Stimulated activated CD8-positive, alpha-beta memory T cell treated with anti-CD3 and anti-CD28 coated beads, Interleukin-15, amount 100 ng/mL, for 48 hours (primary cell): ENCODE measurements at regions not wholly inside any gene's neighbourhood (a gene's known extent, or its start where the extent isn't known, plus 50 kb on each side); places are given as distances from the start of the nearest gene placed in this dataset.

Experiments
- DNase-seq, 2 donors: peaks; one replicate each; pipeline ENCODE4 v3.0.0-alpha.2; 2020; ENCODE audit warnings: low read depth in 2 of 2

DNA sequence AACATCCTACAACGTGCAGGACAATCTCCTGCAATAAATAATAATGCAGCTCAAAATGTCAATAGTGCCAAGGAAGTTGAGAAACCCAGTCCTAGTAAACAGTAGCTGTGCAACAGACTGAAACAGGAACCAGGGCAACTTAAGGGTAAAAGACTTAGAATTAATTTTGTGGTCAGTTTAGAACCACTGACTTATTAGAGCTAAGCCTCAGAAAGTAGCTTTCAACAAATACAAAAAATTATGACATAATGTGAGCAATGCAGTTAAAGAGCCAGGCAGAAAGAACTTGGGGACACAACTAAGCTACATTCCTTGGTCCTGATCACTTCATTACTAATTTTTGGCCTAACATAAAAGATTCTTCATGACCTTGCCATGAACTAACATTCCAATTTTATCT lies 195.4 kb downstream of the MACC1 start:
- no peak for DNase-seq

DNA sequence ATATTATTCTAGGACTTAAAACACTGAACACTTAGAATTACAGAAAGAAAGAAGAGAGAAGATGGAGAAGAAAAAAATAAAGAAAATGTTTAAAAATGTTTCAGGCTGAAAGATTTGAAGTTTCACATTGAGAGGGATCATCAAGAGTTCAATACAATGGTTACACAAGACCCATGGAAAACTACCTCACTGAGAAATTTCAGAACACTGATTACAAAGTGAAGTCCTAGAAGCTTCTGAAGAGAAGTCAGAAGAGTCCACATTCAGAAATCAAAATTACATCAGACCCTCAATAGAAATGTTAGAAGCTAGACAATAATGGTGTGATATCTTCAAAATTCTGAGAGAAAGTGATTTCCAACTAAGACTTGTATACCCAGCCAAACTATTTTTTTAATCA lies 196.1 kb downstream of the MACC1 start:
- DNase-seq, result no peak

DNA sequence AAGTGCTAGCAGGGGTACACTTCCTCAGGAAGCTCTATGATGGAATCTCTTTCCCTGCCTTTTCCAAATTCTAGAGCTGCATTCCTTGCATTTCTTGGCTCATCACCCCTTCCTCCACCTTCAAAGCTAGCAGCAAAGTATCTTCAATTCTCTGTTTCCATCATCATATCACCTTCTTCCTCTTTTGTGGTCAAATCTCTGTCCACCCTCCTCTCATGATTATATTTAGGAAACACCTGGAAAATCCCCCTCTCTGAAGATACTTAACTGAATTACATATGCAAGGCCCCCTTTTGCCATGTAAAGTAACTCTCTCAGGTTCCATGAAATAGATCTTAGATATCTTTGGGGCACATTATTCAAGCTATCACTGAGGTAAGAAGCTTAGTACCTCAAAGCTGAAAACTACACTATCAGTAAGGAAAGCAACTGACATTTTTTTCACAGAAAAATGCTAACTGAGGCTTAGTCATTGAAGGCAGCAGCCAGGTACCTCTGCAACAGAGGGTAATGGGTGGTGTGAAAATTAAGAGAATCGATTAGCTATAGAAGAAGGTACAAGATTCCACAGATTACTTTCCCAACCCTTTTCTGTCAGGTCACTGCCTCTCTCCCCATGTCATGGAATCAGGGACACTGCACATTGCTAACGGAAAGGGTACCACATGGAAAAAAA lies 197.3 kb downstream of the MACC1 start:
- DNase-seq, result no peak

DNA sequence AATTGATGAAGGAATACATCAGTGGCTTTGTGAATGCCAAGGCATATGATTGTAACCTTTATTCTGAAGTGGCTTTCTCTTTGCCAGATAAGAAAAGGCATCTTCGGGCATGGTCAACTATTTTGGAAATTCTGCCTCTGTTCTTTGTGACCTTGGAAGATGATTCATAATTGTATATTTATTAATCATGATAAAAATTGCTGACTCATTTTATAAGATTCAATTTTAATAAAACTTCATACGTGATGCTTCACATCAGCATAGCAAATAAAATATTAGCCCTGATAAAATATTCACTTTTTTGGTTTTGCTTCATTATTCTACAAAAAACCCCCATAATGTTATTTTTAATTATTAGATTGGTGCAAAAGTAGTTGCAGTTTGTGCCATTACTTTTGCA lies 200.5 kb downstream of the MACC1 start:
- no peak for DNase-seq

DNA sequence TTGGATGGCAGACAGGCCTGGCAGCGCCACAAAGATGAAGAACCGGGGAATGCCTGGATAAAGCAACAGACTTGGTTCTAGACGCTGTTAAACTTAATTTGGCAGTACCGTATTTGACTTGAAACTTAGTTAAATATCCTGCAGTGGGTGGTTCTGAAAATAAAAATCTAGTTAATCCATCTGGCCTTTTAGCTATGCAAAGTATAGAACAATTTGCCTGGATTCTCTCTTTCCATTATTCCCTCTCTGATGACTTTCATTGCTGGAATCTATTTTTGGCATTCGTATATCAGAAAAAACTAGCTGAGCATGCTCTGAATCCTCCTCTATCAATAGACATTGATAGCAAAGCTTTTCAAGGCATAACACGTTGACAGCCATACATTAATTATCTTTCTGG lies 203.6 kb downstream of the MACC1 start:
- no peak for DNase-seq

DNA sequence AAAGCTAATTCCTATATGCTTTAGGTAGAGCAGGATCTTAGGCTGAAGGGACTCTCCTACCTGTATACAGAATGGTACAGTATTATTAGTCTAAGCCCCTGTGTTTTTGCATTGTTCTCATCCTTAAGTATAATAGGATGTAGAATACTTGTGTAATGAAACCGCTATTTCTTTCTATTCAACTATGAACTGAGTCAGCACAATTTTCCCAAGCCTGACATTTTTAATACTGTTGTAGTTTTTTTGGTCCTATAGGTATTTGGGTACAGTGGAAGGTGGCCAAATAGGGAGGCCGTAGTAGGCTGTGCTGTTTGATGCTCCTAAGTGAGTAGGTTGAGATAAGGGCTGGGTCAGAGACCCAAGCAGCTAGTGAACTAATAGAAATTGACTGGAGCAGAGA lies 205.1 kb downstream of the MACC1 start:
- DNase-seq, result no peak

DNA sequence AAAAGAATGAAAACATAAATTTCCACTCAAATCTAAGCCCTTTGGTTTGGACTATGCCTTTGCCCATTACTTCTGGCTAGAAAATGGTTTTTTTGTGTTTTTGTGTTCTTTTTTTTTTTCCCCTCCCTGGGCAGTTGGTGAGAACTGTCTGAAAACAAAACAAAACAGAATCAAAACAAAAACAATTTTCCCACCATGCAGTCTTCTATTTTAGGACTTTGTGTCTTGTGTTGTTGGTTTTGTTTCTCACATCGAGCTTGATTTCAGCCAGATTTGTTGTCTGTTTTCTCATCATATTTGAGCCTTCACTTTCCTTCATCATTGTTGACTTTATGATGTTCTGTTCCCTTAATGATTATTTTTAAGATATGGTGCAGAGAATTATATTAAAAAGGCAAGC lies 206.3 kb downstream of the MACC1 start:
- no peak for DNase-seq

DNA sequence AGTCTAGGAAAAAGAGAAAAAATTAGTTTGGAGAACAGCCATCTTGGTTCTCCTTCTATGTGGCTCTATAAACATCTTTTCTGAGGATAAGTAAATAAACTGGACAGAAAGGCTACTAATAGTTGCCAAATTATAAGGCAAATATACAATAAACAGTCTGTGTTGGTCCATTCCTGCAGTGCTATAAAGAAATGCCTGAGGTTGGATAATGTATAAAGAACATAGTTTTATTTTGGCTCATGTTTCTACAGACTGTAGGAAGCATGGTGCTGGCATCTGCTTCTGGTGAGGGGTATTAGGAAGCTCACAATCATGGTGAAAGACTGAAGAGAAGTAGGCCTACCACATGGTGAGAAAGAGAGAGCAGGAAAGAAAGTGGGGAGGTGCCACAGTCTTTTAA lies 209.7 kb downstream of the MACC1 start:
- no peak for DNase-seq

DNA sequence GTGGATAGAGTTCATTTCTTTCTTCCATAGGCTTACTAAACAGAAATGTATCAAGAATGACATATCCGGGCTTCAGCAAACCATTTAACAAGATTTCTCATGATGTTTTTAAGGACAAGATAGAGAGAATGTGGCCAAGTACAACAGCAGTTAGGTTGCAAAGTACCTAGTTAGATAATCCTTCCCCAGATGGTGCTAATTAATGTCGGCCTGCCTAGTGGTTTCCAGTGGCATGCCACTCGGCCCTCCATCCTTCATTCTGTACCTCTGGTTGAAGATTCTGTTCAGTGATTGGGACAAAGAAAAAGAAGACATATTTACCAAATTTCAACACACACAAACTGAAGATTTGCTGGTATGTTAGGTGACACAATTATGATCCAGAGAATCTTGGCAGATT lies 212.1 kb downstream of the MACC1 start:
- DNase-seq, result no peak

DNA sequence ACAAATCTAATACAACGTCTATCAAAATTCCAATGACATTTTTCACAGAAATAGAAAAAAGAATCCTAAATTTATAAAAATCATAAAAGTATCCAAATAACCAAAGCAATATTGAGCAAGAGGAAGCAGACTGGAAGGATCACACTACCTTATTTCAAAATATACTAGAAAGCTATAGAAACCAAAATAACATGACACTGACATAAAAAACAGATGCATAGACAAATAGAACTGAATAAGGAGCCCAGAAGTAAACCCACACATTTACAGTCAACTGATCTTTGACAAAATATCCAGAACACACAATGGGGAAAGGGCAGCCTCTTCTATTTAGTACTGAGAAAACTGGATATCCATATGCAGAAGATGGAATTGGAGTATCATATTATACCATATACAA lies 217.5 kb downstream of the MACC1 start:
- no peak for DNase-seq

DNA sequence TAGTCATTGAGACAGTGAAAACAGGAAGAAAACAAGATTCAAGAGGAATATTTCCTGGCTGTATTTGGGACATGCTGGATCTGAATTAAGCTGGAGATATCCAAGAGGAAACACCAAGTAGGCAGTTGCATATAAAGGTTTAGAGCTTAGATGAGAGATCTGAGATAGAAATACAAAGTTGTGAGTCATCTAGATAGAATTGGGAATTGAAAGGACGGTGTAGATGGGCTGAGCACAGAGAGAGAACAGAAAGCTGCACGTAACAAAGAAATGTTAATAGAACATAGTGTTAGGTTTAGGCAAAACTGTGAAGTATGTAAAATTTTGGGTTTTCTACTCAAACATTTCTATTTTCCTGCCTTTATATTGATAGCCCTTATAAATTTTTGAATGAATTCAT lies 218.5 kb upstream of the TMEM196 start:
- DNase-seq, result no peak

DNA sequence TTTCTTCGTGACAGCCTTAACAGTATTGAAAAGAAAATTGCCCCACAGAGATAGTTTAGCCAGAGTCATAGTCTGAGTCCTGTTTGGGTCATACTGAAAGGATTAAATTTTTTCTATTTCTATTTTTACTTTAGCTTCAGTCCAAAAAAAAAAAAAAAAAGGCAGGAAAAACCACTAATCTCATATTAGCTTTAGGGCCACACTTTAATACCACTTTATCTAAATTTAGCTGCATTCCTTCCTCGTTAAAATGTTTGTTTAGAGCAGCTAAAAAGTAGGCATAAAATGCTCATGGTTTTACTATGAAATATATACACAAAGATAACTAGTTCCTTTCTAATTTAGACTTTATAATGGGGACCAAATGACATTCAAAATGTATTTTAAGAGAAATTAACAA lies 216.5 kb upstream of the TMEM196 start:
- DNase-seq, result no peak

DNA sequence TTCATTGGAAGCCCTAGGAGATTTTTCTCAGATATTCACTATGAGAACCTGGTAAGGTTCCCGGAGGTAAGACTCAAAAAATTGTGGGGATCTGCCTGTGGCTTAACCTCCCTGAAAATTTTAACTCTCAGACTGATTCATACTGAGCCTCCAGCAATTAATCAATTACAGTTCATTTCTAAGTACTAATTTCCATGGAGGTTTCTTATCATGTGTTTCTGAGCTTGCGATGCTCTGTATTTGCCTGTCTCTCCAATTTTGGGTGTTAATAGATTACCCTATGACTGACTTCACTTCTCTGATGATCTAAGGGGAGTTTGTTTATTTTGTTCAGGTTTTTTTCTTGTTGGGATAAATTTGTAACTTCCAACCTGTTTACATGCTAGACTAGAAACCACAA lies 215.4 kb upstream of the TMEM196 start:
- DNase-seq, result no peak

DNA sequence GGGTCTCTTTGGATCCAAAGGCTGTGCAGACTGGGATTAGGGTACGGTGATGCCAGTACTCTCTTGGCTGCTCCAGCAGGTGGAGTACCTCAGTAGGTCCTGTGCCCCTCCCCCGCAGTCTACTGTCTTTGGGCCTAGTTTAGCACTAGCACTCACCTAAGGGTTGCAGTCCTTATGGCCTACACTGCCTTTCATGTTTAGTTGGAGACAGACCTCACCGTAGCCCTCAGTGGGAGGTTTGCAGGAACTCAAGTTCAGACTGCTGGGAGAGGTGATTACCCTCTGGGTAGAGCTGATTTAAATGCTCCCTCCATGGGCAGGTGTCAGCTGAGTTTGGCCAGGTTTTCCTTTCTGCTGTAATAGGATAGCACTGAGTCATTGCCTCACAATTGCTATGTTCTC lies 210.8 kb upstream of the TMEM196 start:
- DNase-seq, result no peak

DNA sequence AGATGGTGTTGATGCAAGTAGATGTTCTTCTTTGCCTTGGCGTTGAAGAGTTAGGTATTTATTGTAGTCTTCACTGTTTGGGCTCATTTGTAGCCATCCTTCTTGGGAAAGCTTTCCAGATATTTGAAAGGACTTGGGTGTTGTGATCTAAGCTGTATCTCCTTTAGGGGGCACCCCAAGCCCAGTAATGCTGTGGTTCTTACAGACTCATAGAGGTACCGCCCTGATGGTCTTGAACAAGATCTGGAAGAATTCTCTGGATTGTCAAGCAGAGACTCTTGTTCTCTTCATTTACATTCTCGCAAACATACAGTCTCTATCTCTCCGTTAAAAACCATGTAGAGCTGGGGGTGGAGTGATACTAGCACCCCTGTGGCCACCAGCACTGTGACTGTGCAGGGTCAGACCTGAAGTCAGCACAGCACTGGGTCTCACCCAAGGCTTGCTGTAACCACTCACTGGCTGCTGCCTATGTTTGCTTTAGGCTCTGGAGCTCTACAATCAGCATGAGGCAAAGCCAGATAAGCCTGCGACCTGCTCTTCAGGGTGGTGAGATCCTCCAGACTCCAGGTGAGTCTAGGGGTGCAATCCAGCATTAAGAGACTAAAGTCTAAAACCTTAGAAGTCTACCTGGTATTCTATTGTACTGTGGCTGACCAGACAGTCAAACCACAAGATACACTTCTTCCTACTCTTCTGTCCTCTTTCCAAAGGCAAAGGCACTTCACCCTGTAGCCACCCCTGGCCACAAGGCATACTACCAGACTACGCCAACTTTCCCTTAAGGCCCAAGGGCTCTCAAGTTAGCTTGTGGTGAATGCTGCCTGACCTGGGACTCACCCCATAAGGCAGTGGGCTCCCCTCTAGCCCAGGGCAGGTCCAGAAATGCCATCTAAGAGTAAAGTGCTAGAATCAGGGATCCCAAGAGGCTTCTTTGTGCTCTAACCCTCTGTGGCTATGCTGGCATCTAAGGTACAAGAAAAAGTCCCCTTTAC lies 209.7 kb upstream of the TMEM196 start:
- DNase-seq, result no peak

DNA sequence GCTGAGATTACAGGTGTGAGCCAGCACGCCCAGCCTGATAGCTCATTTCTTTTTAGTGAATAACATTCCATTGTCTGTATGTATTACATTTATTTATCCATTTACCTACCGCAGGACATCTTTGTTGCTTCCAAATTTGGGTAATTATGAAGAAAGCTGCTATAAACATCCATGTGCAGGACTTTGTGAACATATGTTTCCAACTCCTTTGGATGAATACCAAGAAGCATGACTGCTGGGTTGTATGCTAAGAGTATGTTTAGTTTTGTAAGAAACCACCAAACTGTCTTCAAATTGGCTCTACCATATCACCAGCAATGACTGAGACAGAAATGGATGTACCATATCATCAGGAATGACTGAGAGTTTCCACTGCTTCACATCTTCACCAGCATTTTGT lies 200.2 kb upstream of the TMEM196 start:
- DNase-seq, result no peak

DNA sequence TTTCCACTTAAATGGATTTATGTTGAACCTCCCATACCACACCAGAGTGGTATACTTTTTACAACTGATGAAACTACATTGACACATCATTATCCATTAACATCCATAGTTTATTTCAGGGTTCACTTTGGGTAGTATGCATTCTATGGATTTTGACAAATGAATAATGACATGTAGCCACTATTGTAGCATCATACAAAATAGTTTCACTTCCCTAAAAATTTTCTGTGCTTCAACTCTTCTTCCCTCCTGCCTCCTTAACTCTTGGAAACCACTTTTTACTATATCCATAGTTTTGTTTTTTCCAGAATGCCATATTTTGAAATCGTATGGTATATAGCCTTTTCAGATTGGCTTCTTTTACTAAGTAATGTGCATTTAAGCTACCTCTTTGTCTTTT lies 199.5 kb upstream of the TMEM196 start:
- DNase-seq, result no peak

DNA sequence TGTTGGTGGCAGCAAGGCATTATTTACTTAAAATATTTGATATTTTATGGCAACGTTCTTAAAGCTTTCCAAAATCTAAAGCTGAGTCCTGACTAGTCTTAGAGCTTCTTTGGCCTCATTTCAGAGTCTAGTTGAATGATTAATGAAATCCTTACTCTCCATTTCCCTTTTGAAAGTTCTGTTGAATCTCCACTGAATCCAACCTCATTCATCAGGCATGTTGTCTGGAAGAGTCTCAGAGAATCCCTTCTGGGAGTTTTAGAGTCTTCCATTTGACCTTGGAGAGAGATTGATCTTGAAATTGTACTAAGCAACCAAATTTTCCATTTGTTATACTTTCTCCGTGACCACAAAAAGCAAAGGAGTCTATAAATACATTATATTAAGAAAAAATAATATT lies 198.5 kb upstream of the TMEM196 start:
- DNase-seq, result no peak

DNA sequence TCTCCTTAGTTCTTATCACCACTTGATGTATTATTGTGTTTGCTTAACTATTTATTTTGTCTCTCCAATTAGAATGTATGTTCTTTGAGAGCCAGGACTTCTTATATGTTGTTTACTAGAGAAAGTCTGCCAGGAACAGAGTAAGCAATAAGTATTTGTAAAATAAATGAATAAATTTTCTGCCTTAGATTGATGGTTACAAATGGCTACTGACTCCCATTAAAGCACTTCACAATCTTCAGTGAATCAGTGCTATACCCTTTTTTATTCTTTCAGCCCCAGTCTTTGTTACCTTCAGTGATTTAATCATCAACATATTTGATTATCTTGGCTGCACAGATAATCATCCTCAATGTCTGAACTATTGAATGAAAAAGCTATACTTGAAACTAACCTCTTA lies 197.1 kb upstream of the TMEM196 start:
- DNase-seq, result no peak

DNA sequence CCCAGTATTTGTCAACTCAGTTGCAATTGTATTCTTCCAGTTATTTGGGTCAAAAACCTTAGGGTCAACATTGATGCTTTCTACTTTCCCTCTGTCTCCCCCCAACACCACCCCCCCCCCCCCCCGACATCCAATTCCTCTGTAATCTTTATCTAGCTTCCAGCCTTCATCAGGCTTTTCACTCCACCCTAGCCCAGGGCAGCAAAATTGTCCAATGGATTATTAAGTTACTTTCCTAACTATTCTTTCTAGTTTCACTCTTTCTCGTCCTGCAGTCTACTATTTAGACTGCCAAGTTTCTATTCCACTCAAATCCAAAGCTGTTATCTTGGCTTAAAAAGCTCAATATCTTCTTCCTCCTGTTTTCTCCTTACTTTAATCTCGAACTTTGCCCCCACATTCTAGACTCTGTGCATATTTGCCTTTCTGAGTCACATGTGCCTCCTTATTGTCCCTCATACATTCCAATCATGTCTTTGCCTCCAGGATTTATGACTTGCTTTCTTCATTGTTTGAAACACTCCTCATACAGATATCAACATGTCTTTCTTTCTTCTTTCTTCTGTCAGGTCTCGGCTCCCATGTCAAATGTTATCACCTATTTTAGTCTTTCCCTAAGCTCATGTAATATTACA lies 196.6 kb upstream of the TMEM196 start:
- no peak for DNase-seq

DNA sequence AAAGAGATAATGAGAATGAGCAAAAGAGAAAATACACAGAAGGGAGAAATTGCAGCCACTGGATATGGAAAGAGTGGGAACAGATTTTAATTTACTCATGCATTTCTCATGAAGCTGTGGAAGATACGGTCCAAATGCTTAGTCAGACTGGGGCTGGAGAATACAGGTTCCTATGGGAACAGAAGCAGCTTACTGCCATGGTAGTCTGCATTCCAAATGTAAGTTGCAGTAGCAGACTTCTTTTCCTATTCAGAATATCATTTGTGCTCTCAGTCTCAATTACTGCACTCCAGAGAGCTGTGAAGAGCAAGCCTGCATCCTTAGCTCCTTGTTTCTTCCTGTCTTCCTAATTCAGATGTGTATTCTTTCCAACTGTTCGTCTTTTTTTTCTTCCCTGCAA lies 190.8 kb upstream of the TMEM196 start:
- DNase-seq, result no peak

DNA sequence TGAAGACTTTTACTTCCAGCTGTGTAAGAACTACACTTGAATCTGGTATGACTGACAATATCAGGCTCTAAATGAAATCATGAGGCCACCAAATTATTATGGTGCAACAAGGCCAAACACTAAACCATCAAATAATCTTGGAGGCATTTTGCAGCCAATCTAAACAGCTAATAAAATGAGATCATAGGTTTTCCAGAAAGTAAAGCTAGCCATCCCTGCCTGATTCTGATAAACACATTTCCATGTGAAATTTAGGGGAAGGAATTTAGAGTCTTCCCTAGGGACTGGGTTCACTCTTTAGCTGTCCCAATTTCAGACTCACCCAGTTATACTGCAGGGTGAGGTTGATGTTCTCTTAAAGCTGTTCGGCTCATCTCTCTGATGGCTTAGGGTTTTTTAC lies 190.3 kb upstream of the TMEM196 start:
- DNase-seq, result no peak
